WTC11 (cell line): ENCODE measurements at regions not wholly inside any gene's neighbourhood (a gene's known extent, or its start where the extent isn't known, plus 50 kb on each side); places are given as distances from the start of the nearest gene placed in this dataset.

ENCODE experiments used
- ATAC-seq: fragments of 200-7000 bp; cut with Tn5 transposase; 2 replicates; pipeline ENCODE4 v1.10.0; 2021; ENCODE audit warnings: mild to moderate bottlenecking, moderate library complexity
- CTCF ChIA-PET: fragments of 300-600 bp; sonication (Branson Sonifier 250); formaldehyde crosslinking; loops from one replicate; lab custom pipeline; 2021; ENCODE audit warnings: antibody characterized with exemption; lab: Charles Lee
- POLR2A ChIA-PET: fragments of 350-600 bp; sonication (Branson Sonifier 250); formaldehyde crosslinking; loops from one replicate; lab custom pipeline; 2021; ENCODE audit warnings: antibody characterized with exemption; lab: Charles Lee
- DNase-seq: peaks from one replicate; pipeline ENCODE4 v3.0.0; 2021; ENCODE audit warnings: low spot score
- H3K27ac Mint-ChIP-seq: 2 replicates; pipeline ENCODE4 v1.8.0; 2021; ENCODE audit warnings: mixed read lengths
- H3K27me3 Mint-ChIP-seq: 2 replicates; pipeline ENCODE4 v1.8.0; 2021; ENCODE audit warnings: low read depth, mild to moderate bottlenecking, moderate library complexity, mixed read lengths
- H3K36me3 Mint-ChIP-seq: 2 replicates; pipeline ENCODE4 v1.8.0; 2021; ENCODE audit warnings: mixed read lengths
- H3K4me1 Mint-ChIP-seq: 2 replicates; pipeline ENCODE4 v1.8.0; 2022; ENCODE audit warnings: mixed read lengths
- H3K4me3 Mint-ChIP-seq: 2 replicates; pipeline ENCODE4 v1.8.0; 2021; ENCODE audit warnings: mild to moderate bottlenecking, moderate library complexity, mixed read lengths
- H3K9me3 Mint-ChIP-seq: 2 replicates; pipeline ENCODE4 v1.8.0; 2021; ENCODE audit warnings: mixed read lengths
- ATF1 ChIP-seq: sonication (generic); formaldehyde crosslinking; IDR thresholded peaks from 2 replicates; pipeline ENCODE4 v1.8.1; 2023; ENCODE audit warnings: mild to moderate bottlenecking, moderate library complexity, missing genetic modification reagents
- CREM ChIP-seq: sonication (generic); formaldehyde crosslinking; IDR thresholded peaks from 2 replicates; pipeline ENCODE4 v1.8.1; 2022; ENCODE audit warnings: mild to moderate bottlenecking, missing genetic modification reagents, moderate library complexity
- ETV6 ChIP-seq: sonication (generic); formaldehyde crosslinking; IDR thresholded peaks from 2 replicates; pipeline ENCODE4 v1.8.1; 2022; ENCODE audit warnings: mild to moderate bottlenecking, missing genetic modification reagents
- FOXK1 ChIP-seq: sonication (generic); formaldehyde crosslinking; IDR thresholded peaks from 2 replicates; pipeline ENCODE4 v1.8.0; 2022; ENCODE audit warnings: mild to moderate bottlenecking, moderate library complexity, missing genetic modification reagents
- IRF2 ChIP-seq: sonication (generic); formaldehyde crosslinking; IDR thresholded peaks from 2 replicates; pipeline ENCODE4 v1.8.0; 2022; ENCODE audit warnings: low read depth, missing genetic modification reagents, borderline replicate concordance
- JAZF1 ChIP-seq: fragments of 250-450 bp; sonication (Bioruptor Pico); IDR thresholded peaks from 2 replicates; pipeline ENCODE4 v1.9.0; 2021; ENCODE audit warnings: moderate library complexity, mild to moderate bottlenecking, inconsistent platforms
- MXD4 ChIP-seq: fragments of 250-450 bp; sonication (Bioruptor Pico); IDR thresholded peaks from 2 replicates; pipeline ENCODE4 v1.8.0; 2021; ENCODE audit warnings: mild to moderate bottlenecking, moderate library complexity, borderline replicate concordance
- MYBL2 ChIP-seq: sonication (generic); formaldehyde crosslinking; IDR thresholded peaks from 2 replicates; pipeline ENCODE4 v1.8.1; 2023; ENCODE audit warnings: mild to moderate bottlenecking, moderate library complexity, missing genetic modification reagents
- NFE2L1 ChIP-seq: sonication (generic); formaldehyde crosslinking; IDR thresholded peaks from 2 replicates; pipeline ENCODE4 v1.8.1; 2023; ENCODE audit warnings: missing genetic modification reagents
- NR1H2 ChIP-seq: sonication (generic); formaldehyde crosslinking; IDR thresholded peaks from 2 replicates; pipeline ENCODE4 v1.9.0; 2021; ENCODE audit warnings: mild to moderate bottlenecking, moderate library complexity, missing genetic modification reagents
- RORB ChIP-seq: fragments of 250-450 bp; sonication (Bioruptor Pico); IDR thresholded peaks from 2 replicates; pipeline ENCODE4 v1.9.0; 2021; ENCODE audit warnings: mild to moderate bottlenecking
- TEAD4 ChIP-seq: sonication (generic); formaldehyde crosslinking; IDR thresholded peaks from 2 replicates; pipeline ENCODE4 v1.8.0; 2022; ENCODE audit warnings: mild to moderate bottlenecking, missing genetic modification reagents
- ZBTB21 ChIP-seq: sonication (generic); formaldehyde crosslinking; IDR thresholded peaks from 2 replicates; pipeline ENCODE4 v1.8.1; 2023; ENCODE audit warnings: mild to moderate bottlenecking, missing genetic modification reagents, borderline replicate concordance
- ZNF121 ChIP-seq: sonication (generic); formaldehyde crosslinking; IDR thresholded peaks from 2 replicates; pipeline ENCODE4 v1.8.0; 2023; ENCODE audit warnings: missing genetic modification reagents
- ZNF416 ChIP-seq: fragments of 250-450 bp; sonication (Bioruptor Pico); IDR thresholded peaks from 2 replicates; pipeline ENCODE4 v1.9.0; 2021; ENCODE audit warnings: mild to moderate bottlenecking, inconsistent platforms
- TF ChIP-seq, protein P1 (sequence below): sonication (generic); formaldehyde crosslinking; IDR thresholded peaks from 2 replicates; pipeline ENCODE4 v1.8.1; 2022; ENCODE audit warnings: mild to moderate bottlenecking, missing genetic modification reagents, moderate library complexity, borderline replicate concordance
- TF ChIP-seq, protein P2 (sequence below): fragments of 250-450 bp; sonication (Bioruptor Pico); IDR thresholded peaks from 2 replicates; pipeline ENCODE4 v1.9.0; 2021; ENCODE audit warnings: moderate library complexity, mild to moderate bottlenecking, inconsistent platforms, borderline replicate concordance
- TF ChIP-seq, protein P3 (sequence below): sonication (generic); formaldehyde crosslinking; conservative IDR thresholded peaks from 2 replicates; pipeline ENCODE4 v1.8.1; 2022; ENCODE audit warnings: mild to moderate bottlenecking, missing genetic modification reagents
- TF ChIP-seq, protein P4 (sequence below): sonication (generic); formaldehyde crosslinking; IDR thresholded peaks from 2 replicates; pipeline ENCODE4 v1.8.0; 2023; ENCODE audit warnings: missing genetic modification reagents, mild to moderate bottlenecking, borderline replicate concordance
- TF ChIP-seq, protein P5 (sequence below): sonication (generic); formaldehyde crosslinking; IDR thresholded peaks from 2 replicates; pipeline ENCODE4 v1.8.0; 2023; ENCODE audit warnings: missing genetic modification reagents
- TF ChIP-seq, protein P6 (sequence below): fragments of 250-450 bp; sonication (Bioruptor Pico); IDR thresholded peaks from 2 replicates; pipeline ENCODE4 v1.8.0; 2021; ENCODE audit warnings: mild to moderate bottlenecking
- TF ChIP-seq, protein P7 (sequence below): sonication (generic); formaldehyde crosslinking; IDR thresholded peaks from 2 replicates; pipeline ENCODE4 v1.8.0; 2022; ENCODE audit warnings: mild to moderate bottlenecking, missing genetic modification reagents
- TF ChIP-seq, protein P8 (sequence below): sonication (generic); formaldehyde crosslinking; IDR thresholded peaks from 2 replicates; pipeline ENCODE4 v1.8.0; 2022; ENCODE audit warnings: mild to moderate bottlenecking, missing genetic modification reagents

DNA sequence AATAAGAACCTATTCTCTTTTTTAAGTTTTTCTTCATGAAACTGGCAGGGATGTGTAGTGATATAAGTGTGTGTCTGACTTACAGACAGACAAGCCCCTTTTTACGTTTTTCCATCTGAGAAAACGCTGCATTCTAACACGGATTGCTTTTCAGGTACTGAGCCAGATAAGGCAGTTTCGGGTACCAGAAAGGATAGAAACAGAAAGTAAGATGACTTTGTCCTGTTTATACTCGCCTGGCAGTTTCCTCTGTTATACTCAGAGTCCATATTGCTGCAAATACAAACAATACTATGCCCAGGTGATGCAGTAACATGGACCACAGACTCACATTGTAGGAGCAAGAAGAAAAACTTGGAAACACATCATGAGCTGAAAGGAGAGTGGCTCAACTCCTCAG lies 2320.6 kb upstream of the AGA start (continued):
- TF ChIP-seq, protein P1, sequence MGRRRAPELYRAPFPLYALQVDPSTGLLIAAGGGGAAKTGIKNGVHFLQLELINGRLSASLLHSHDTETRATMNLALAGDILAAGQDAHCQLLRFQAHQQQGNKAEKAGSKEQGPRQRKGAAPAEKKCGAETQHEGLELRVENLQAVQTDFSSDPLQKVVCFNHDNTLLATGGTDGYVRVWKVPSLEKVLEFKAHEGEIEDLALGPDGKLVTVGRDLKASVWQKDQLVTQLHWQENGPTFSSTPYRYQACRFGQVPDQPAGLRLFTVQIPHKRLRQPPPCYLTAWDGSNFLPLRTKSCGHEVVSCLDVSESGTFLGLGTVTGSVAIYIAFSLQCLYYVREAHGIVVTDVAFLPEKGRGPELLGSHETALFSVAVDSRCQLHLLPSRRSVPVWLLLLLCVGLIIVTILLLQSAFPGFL (CRISPR knock-in tag), result no peak
- TF ChIP-seq, protein P2, sequence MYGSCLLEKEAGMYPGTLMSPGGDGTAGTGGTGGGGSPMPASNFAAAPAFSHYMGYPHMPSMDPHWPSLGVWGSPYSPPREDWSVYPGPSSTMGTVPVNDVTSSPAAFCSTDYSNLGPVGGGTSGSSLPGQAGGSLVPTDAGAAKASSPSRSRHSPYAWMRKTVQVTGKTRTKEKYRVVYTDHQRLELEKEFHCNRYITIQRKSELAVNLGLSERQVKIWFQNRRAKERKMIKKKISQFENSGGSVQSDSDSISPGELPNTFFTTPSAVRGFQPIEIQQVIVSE (CRISPR knock-in tag), result no peak
- TF ChIP-seq RORB (CRISPR knock-in tag) (no peak), CREM (CRISPR knock-in tag) (no peak), JAZF1 (CRISPR knock-in tag) (no peak)

DNA sequence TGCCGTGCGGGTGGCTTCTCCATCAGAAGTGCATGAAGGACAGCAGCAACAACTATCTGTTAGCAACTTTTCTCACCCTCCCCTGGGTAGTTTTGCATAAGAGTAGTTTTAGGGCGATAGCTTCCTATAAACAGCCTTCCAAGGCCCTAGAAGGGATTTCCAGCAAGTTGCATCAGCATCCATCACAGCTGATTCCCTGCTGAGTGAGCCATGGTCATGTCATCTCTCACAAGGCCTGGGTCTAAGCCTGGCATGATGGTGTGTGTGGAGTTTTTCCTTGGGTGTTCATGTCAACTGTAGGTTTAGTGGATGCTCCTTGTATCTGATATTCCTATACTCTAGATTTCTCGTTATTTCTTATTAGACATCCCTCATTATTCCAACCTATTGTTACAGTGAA lies 2324.7 kb upstream of the AGA start:
- H3K36me3 Mint-ChIP-seq, result 0 out of 2 replicates have a peak, but pooled peaks cover 3% of the 10 kb centered on the region
- H3K27ac Mint-ChIP-seq, result no peak overlapping the region
- no peak for ATAC-seq

DNA sequence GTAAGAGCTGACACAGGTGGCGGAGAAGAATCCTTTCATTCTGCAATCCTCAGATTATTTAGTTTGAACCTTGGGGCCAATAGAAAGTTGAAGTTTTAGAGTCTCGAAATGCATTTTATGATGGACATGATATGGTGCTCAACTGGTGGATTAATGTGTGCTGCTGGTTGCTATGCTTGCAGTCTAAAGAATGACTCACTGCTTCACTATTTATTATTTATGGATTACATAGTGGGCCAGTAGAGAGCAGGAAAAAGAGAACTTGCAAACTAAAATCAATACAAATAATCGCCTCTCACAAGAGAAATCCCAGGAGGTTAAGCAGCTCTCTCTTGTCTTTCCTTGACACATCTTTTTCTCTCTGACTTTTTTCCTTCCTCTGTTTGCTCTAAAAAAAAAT lies 2326.8 kb upstream of the AGA start:
- DNase-seq (no peak), ATAC-seq (no peak)
- no peak overlapping the region for H3K4me3 Mint-ChIP-seq
- peaks cover 22% of the 10 kb centered on the region for H3K9me3 Mint-ChIP-seq
- ChIA-PET POLR2A (interaction anchor here (0.6 kb wide), 1 partner anchor 20 kb away, joined by 3 read pairs; no protein-coding TSS in a partner anchor), CTCF (no interaction called here)
- no peak overlapping the region for H3K27ac Mint-ChIP-seq
- H3K27me3 Mint-ChIP-seq, result no peaks in the 10 kb centered on the region
- H3K4me1 Mint-ChIP-seq, result no peaks in the 10 kb centered on the region
- 0 out of 2 replicates have a peak, but pooled peaks cover 3% of the 10 kb centered on the region for H3K36me3 Mint-ChIP-seq
- TF ChIP-seq ZNF121 (no peak), MYBL2 (CRISPR knock-in tag) (no peak), NFE2L1 (CRISPR knock-in tag) (no peak), NR1H2 (CRISPR knock-in tag) (no peak), ETV6 (CRISPR knock-in tag) (no peak), ZBTB21 (CRISPR knock-in tag) (no peak)
- TF ChIP-seq, protein P3, sequence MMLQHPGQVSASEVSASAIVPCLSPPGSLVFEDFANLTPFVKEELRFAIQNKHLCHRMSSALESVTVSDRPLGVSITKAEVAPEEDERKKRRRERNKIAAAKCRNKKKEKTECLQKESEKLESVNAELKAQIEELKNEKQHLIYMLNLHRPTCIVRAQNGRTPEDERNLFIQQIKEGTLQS (CRISPR knock-in tag), result no peak
- TF ChIP-seq, protein P4, sequence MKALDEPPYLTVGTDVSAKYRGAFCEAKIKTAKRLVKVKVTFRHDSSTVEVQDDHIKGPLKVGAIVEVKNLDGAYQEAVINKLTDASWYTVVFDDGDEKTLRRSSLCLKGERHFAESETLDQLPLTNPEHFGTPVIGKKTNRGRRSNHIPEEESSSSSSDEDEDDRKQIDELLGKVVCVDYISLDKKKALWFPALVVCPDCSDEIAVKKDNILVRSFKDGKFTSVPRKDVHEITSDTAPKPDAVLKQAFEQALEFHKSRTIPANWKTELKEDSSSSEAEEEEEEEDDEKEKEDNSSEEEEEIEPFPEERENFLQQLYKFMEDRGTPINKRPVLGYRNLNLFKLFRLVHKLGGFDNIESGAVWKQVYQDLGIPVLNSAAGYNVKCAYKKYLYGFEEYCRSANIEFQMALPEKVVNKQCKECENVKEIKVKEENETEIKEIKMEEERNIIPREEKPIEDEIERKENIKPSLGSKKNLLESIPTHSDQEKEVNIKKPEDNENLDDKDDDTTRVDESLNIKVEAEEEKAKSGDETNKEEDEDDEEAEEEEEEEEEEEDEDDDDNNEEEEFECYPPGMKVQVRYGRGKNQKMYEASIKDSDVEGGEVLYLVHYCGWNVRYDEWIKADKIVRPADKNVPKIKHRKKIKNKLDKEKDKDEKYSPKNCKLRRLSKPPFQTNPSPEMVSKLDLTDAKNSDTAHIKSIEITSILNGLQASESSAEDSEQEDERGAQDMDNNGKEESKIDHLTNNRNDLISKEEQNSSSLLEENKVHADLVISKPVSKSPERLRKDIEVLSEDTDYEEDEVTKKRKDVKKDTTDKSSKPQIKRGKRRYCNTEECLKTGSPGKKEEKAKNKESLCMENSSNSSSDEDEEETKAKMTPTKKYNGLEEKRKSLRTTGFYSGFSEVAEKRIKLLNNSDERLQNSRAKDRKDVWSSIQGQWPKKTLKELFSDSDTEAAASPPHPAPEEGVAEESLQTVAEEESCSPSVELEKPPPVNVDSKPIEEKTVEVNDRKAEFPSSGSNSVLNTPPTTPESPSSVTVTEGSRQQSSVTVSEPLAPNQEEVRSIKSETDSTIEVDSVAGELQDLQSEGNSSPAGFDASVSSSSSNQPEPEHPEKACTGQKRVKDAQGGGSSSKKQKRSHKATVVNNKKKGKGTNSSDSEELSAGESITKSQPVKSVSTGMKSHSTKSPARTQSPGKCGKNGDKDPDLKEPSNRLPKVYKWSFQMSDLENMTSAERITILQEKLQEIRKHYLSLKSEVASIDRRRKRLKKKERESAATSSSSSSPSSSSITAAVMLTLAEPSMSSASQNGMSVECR (CRISPR knock-in tag), result no peak
- TF ChIP-seq, protein P5, sequence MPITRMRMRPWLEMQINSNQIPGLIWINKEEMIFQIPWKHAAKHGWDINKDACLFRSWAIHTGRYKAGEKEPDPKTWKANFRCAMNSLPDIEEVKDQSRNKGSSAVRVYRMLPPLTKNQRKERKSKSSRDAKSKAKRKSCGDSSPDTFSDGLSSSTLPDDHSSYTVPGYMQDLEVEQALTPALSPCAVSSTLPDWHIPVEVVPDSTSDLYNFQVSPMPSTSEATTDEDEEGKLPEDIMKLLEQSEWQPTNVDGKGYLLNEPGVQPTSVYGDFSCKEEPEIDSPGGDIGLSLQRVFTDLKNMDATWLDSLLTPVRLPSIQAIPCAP (CRISPR knock-in tag), result no peak

More for the DNA sequence above, 2324.7 kb upstream of the AGA start:
- H3K4me1 Mint-ChIP-seq, result no peaks in the 10 kb centered on the region
- no peak overlapping the region for H3K4me3 Mint-ChIP-seq
- DNase-seq, result no peak
- POLR2A ChIA-PET, result no interaction called here
- TF ChIP-seq, protein P6, sequence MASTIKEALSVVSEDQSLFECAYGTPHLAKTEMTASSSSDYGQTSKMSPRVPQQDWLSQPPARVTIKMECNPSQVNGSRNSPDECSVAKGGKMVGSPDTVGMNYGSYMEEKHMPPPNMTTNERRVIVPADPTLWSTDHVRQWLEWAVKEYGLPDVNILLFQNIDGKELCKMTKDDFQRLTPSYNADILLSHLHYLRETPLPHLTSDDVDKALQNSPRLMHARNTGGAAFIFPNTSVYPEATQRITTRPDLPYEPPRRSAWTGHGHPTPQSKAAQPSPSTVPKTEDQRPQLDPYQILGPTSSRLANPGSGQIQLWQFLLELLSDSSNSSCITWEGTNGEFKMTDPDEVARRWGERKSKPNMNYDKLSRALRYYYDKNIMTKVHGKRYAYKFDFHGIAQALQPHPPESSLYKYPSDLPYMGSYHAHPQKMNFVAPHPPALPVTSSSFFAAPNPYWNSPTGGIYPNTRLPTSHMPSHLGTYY (CRISPR knock-in tag), result no peak
- TF ChIP-seq TEAD4 (CRISPR knock-in tag), result no peak
- TF ChIP-seq, protein P7, sequence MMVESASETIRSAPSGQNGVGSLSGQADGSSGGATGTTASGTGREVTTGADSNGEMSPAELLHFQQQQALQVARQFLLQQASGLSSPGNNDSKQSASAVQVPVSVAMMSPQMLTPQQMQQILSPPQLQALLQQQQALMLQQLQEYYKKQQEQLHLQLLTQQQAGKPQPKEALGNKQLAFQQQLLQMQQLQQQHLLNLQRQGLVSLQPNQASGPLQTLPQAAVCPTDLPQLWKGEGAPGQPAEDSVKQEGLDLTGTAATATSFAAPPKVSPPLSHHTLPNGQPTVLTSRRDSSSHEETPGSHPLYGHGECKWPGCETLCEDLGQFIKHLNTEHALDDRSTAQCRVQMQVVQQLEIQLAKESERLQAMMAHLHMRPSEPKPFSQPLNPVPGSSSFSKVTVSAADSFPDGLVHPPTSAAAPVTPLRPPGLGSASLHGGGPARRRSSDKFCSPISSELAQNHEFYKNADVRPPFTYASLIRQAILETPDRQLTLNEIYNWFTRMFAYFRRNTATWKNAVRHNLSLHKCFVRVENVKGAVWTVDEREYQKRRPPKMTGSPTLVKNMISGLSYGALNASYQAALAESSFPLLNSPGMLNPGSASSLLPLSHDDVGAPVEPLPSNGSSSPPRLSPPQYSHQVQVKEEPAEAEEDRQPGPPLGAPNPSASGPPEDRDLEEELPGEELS (CRISPR knock-in tag), result no peak
- TF ChIP-seq ZNF121, result no peak
- no peak for TF ChIP-seq FOXK1 (CRISPR knock-in tag)
- no peak for TF ChIP-seq ATF1 (CRISPR knock-in tag)
- TF ChIP-seq MXD4 (CRISPR knock-in tag), result no peak
- no peak for TF ChIP-seq ETV6 (CRISPR knock-in tag)
- TF ChIP-seq, protein P5 (CRISPR knock-in tag), result no peak
- no peak for TF ChIP-seq ZNF416 (CRISPR knock-in tag)
- TF ChIP-seq, protein P8, sequence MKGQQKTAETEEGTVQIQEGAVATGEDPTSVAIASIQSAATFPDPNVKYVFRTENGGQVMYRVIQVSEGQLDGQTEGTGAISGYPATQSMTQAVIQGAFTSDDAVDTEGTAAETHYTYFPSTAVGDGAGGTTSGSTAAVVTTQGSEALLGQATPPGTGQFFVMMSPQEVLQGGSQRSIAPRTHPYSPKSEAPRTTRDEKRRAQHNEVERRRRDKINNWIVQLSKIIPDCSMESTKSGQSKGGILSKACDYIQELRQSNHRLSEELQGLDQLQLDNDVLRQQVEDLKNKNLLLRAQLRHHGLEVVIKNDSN (CRISPR knock-in tag), result no peak
- no peak for TF ChIP-seq IRF2 (CRISPR knock-in tag)
- no peak for TF ChIP-seq NFE2L1 (CRISPR knock-in tag)
- CTCF ChIA-PET, result no interaction called here
- peaks cover 22% of the 10 kb centered on the region for H3K9me3 Mint-ChIP-seq
- H3K27me3 Mint-ChIP-seq, result no peaks in the 10 kb centered on the region
